HCT116 (cell line): ENCODE measurements at regions not wholly inside any gene's neighbourhood (a gene's known extent, or its start where the extent isn't known, plus 50 kb on each side); places are given as distances from the start of the nearest gene placed in this dataset.

Experiments used
- ATAC-seq: fragments of 200-7000 bp; cut with Tn5 transposase; 2 replicates; pipeline ENCODE4 v1.9.1; 2020; ENCODE audit warnings: mild to moderate bottlenecking, moderate library complexity
- BruUV-seq: library from RNA; stranded (reverse); fragments of 400-500 nt; replicated peaks from 2 replicates; lab custom pipeline; 2021; lab: Mats Ljungman, UMichigan
- CTCF ChIA-PET: fragments of 300-600 bp; sonication (Branson Sonifier 250); formaldehyde crosslinking; loops from one replicate; lab custom pipeline; 2021; ENCODE audit warnings: antibody characterized with exemption; lab: Charles Lee
- POLR2A ChIA-PET: fragments of 300-600, 350-600 bp; sonication (Branson Sonifier 250); formaldehyde crosslinking; loops from one replicate; lab custom pipeline; 2021; ENCODE audit warnings: antibody characterized with exemption; lab: Charles Lee
- RAD21 ChIA-PET, 2 experiments: fragments of 300-600 bp; sonication (Branson Sonifier 250); formaldehyde crosslinking; loops; one replicate each; lab custom pipeline; 2023; ENCODE audit warnings: low total read pairs in 2 of 2; ENCODE audit not compliant: uncharacterized antibody in 2 of 2, unreplicated experiment in 2 of 2, low non-redundant PET in 1 of 2; lab: Charles Lee
- DNase-seq: peaks from one replicate; pipeline ENCODE4 v3.0.0-alpha.2; 2010; ENCODE audit warnings: low read depth, low spot score
- H2AFZ ChIP-seq: fragments of 200-600 bp; shearing (Covaris generic), sonication (generic); 2 replicates; pipeline ENCODE4 v1.6.1; 2017; ENCODE audit warnings: low read depth, mixed run types, mixed read lengths, antibody characterized with exemption, low read length; ENCODE audit not compliant: poor library complexity, severe bottlenecking
- H3K27ac ChIP-seq: 2 replicates; pipeline ENCODE4 v1.5.1; 2012; ENCODE audit warnings: low read depth, low read length
- H3K27me3 ChIP-seq: fragments of 200-600 bp; sonication (generic); 2 replicates; pipeline ENCODE4 v1.6.1; 2016; ENCODE audit warnings: mixed run types, low read length, mixed read lengths; ENCODE audit not compliant: insufficient read depth
- H3K36me3 ChIP-seq, 2 experiments: fragments of 200-500 bp in 1 of 2; fragments of 200-600 bp in 1 of 2; sonication (Bioruptor generic) in 1 of 2; sonication (generic) in 1 of 2; 2 replicates each; pipeline versions ENCODE4 v1.5.1 to v1.6.1; 2014 to 2016; ENCODE audit warnings: low read length in 2 of 2, inconsistent platforms in 1 of 2, mixed read lengths in 1 of 2, mixed run types in 1 of 2; ENCODE audit not compliant: insufficient read depth in 2 of 2, control insufficient read depth in 1 of 2
- H3K4me1 ChIP-seq, 2 experiments: fragments of 200-600 bp in 1 of 2; sonication (generic) in 1 of 2; 2 replicates each; pipeline versions ENCODE4 v1.5.1 to v1.6.1; 2012 to 2017; ENCODE audit warnings: low read length in 2 of 2, inconsistent platforms in 1 of 2, mild to moderate bottlenecking in 1 of 2, mixed read lengths in 1 of 2, mixed run types in 1 of 2, moderate library complexity in 1 of 2; ENCODE audit not compliant: insufficient read depth in 2 of 2, control insufficient read depth in 1 of 2
- H3K4me2 ChIP-seq: fragments of 200-600 bp; sonication (generic); 2 replicates; pipeline ENCODE4 v1.6.1; 2017; ENCODE audit warnings: mixed run types, low read length, mixed read lengths
- H3K4me3 ChIP-seq, 2 experiments: fragments of 200-600 bp in 1 of 2; sonication (generic) in 1 of 2; replicated peaks in 1 of 2; 2 replicates each; pipeline ENCODE4 v1.5.1; 2011 to 2016; ENCODE audit warnings: low read length in 2 of 2, control low read depth in 1 of 2, low read depth in 1 of 2, mild to moderate bottlenecking in 1 of 2, mixed read lengths in 1 of 2, mixed run types in 1 of 2
- H3K79me2 ChIP-seq: fragments of 200-600 bp; sonication (generic); 2 replicates; pipeline ENCODE4 v1.6.1; 2017; ENCODE audit warnings: mild to moderate bottlenecking, mixed run types, low read length, moderate library complexity, mixed read lengths; ENCODE audit not compliant: insufficient read depth
- H3K9ac ChIP-seq: fragments of 200-600 bp; sonication (generic); 2 replicates; pipeline ENCODE4 v1.6.1; 2016; ENCODE audit warnings: low read length, mixed read lengths
- H3K9me2 ChIP-seq: fragments of 200-600 bp; sonication (generic), shearing (Covaris generic); 2 replicates; pipeline ENCODE4 v1.6.1; 2017; ENCODE audit warnings: mixed run types, mild to moderate bottlenecking, moderate library complexity; ENCODE audit not compliant: insufficient read depth
- H3K9me3 ChIP-seq, 2 experiments: fragments of 200-500 bp in 1 of 2; fragments of 200-600 bp in 1 of 2; sonication (Bioruptor generic) in 1 of 2; sonication (generic) in 1 of 2; 2 replicates each; pipeline ENCODE4 v1.6.1; 2014 to 2017; ENCODE audit warnings: low read length in 2 of 2, mixed read lengths in 2 of 2, inconsistent platforms in 1 of 2, low read depth in 1 of 2, mild to moderate bottlenecking in 1 of 2, mixed run types in 1 of 2, moderate library complexity in 1 of 2; ENCODE audit not compliant: control insufficient read depth in 1 of 2, insufficient read depth in 1 of 2
- H4K20me1 ChIP-seq: fragments of 200-600 bp; sonication (generic), shearing (Covaris generic); 2 replicates; pipeline ENCODE4 v1.6.1; 2017; ENCODE audit warnings: mixed run types, mild to moderate bottlenecking, moderate library complexity; ENCODE audit not compliant: insufficient read depth
- CBX3 ChIP-seq: IDR thresholded peaks from 2 replicates; pipeline ENCODE4 v1.6.1; 2012; ENCODE audit warnings: low read depth
- CEBPB ChIP-seq: IDR thresholded peaks from 2 replicates; pipeline ENCODE4 v1.6.1; 2012; ENCODE audit warnings: low read depth
- EGR1 ChIP-seq: IDR thresholded peaks from 2 replicates; pipeline ENCODE4 v1.6.1; 2012; ENCODE audit warnings: low read depth
- EZH2 ChIP-seq: fragments of 200-600 bp; sonication (generic); IDR thresholded peaks from 2 replicates; pipeline ENCODE4 v1.6.1; 2017; ENCODE audit warnings: antibody characterized with exemption, mixed run types
- FOSL1 ChIP-seq: IDR thresholded peaks from 2 replicates; pipeline ENCODE4 v1.6.1; 2012; ENCODE audit warnings: low read depth
- POLR2A ChIP-seq: IDR thresholded peaks from 2 replicates; pipeline ENCODE4 v1.7.0; 2011; ENCODE audit warnings: borderline replicate concordance; ENCODE audit not compliant: insufficient read depth, insufficient read length; ENCODE audit errors: extremely low read depth
- POLR2AphosphoS5 ChIP-seq: IDR thresholded peaks from 2 replicates; pipeline ENCODE4 v1.6.1; 2011; ENCODE audit warnings: mild to moderate bottlenecking, low read depth, low read length, moderate library complexity
- RAD21 ChIP-seq: IDR thresholded peaks from 2 replicates; pipeline ENCODE4 v1.6.1; 2012; ENCODE audit warnings: low read depth, mild to moderate bottlenecking
- SIN3A ChIP-seq: IDR thresholded peaks from 2 replicates; pipeline ENCODE4 v1.6.1; 2012; ENCODE audit warnings: low read depth
- SRF ChIP-seq: IDR thresholded peaks from 2 replicates; pipeline ENCODE4 v1.6.1; 2012; ENCODE audit warnings: low read depth
- TCF7L2 ChIP-seq: IDR thresholded peaks from 2 replicates; pipeline ENCODE4 v1.7.0; 2011; ENCODE audit warnings: borderline replicate concordance, inconsistent platforms; ENCODE audit not compliant: insufficient read depth, insufficient read length; ENCODE audit errors: extremely low read depth
- YY1 ChIP-seq: IDR thresholded peaks from 2 replicates; pipeline ENCODE4 v1.6.1; 2011; ENCODE audit warnings: low read length, low read depth, moderate library complexity, mild to moderate bottlenecking; ENCODE audit not compliant: insufficient replicate concordance; ENCODE audit errors: extremely low read depth
- ZNF274 ChIP-seq: fragments of 200-500 bp; sonication (Bioruptor generic); IDR thresholded peaks from 2 replicates; pipeline ENCODE4 v1.6.1; 2014; ENCODE audit warnings: mild to moderate bottlenecking, low read depth, low read length, inconsistent platforms
- intact Hi-C: fragments of 100-400 bp; cut with micrococcal nuclease; formaldehyde crosslinking; loops from 2 replicates; pipeline ENCODE4 v1.10.0; 2022
- TF ChIP-seq, protein P1 (sequence below), 3 experiments: fragments of 200-600 bp in 1 of 3; sonication (generic) in 1 of 3; IDR thresholded peaks in 2 of 3; conservative IDR thresholded peaks in 1 of 3; 2 replicates each; pipeline ENCODE4 v1.5.1; 2012 to 2017; ENCODE audit warnings: low read depth in 2 of 3, low read length in 2 of 3, antibody characterized with exemption in 1 of 3, borderline replicate concordance in 1 of 3, control low read depth in 1 of 3, mild to moderate bottlenecking in 1 of 3, mixed read lengths in 1 of 3, mixed run types in 1 of 3, moderate library complexity in 1 of 3; ENCODE audit not compliant: insufficient read depth in 1 of 3

DNA sequence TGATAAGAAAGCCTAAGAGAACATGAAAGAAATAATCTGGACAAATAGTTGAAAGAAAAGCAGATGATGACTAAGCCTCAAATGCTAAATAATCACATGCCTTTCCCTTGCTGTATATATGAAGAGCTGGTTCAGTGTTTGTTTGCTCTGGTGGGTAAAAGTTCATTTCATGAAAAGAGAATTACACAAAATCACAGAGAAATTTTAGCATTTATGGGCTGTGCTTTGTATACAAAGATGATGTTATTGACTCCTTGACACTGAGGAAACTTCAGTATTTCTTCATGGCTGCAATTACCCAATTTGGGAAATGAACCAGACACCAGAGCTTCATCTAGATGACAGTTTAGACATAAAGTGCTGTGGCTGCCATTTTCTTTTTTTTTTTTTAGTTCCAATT, 527.2 kb downstream of the NR2F1-AS1 start (continued):
- TF ChIP-seq, protein P1, sequence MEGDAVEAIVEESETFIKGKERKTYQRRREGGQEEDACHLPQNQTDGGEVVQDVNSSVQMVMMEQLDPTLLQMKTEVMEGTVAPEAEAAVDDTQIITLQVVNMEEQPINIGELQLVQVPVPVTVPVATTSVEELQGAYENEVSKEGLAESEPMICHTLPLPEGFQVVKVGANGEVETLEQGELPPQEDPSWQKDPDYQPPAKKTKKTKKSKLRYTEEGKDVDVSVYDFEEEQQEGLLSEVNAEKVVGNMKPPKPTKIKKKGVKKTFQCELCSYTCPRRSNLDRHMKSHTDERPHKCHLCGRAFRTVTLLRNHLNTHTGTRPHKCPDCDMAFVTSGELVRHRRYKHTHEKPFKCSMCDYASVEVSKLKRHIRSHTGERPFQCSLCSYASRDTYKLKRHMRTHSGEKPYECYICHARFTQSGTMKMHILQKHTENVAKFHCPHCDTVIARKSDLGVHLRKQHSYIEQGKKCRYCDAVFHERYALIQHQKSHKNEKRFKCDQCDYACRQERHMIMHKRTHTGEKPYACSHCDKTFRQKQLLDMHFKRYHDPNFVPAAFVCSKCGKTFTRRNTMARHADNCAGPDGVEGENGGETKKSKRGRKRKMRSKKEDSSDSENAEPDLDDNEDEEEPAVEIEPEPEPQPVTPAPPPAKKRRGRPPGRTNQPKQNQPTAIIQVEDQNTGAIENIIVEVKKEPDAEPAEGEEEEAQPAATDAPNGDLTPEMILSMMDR (IDR thresholded peaks at IDR 0.05 in 2 of 3, conservative IDR thresholded peaks at IDR 0.05 in 1 of 3; ENCODE audit: borderline replicate concordance in 1 of 3, insufficient read depth in 1 of 3, low read depth in 2 of 3, low read length in 2 of 3): no peak
- TF ChIP-seq CEBPB: no peak
- no peak for TF ChIP-seq TCF7L2
- TF ChIP-seq POLR2A: no peak

DNA sequence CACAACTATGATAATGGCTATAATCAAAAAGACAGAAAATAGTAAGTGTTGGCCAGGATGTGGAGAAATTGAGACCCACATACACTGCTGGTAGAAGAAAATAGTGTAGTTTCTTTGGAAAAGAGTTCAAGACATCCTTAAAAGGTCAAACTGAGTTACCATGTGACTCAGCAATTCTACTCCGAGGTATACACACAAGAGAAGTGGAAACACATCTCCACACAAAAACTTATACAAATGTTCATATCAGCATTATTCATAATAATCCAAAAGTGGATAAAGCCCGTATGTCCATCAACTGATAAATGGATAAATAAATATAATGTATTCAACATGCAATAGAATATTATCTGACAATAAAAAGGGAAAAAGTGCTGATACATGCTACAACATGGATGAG, 532.2 kb downstream of the NR2F1-AS1 start:
- Histone ChIP-seq H3K27ac (no peak overlapping the region), H4K20me1 (no peaks in the 10 kb centered on the region), H3K4me2 (no peak overlapping the region), H3K4me3 (no peak overlapping the region), H2AFZ (no peak overlapping the region)
- RAD21 ChIA-PET: no interaction called here
- TF ChIP-seq POLR2AphosphoS5 (no peak), SIN3A (no peak), YY1 (no peak), SRF (no peak), EZH2 (no peak), CEBPB (no peak), ZNF274 (no peak), CBX3 (no peak), EGR1 (no peak), RAD21 (no peak), FOSL1 (no peak)
- TF ChIP-seq, protein P1 (IDR thresholded peaks at IDR 0.05 in 2 of 3, conservative IDR thresholded peaks at IDR 0.05 in 1 of 3; ENCODE audit: borderline replicate concordance in 1 of 3, insufficient read depth in 1 of 3, low read depth in 2 of 3, low read length in 2 of 3): no peak
- TF ChIP-seq, all 23 proteins: peak for 0
- Histone ChIP-seq H3K9ac (no peak overlapping the region), H3K27me3 (no peaks in the 10 kb centered on the region), H3K4me1 (no peaks in the 10 kb centered on the region), H3K9me2 (no peaks in the 10 kb centered on the region), H3K9me3 (no peaks in the 10 kb centered on the region), H3K79me2 (no peaks in the 10 kb centered on the region), H3K36me3 (no peaks in the 10 kb centered on the region)
- no TSS peak for BruUV-seq
- ATAC-seq (no peak), DNase-seq (no peak)
- CTCF ChIA-PET: no interaction called here
- intact Hi-C loops: no loop called here
- POLR2A ChIA-PET: no interaction called here
